ENCODE measurements at regions not wholly inside any gene's neighbourhood (a gene's known extent, or its start where the extent isn't known, plus 50 kb on each side); places are given as distances from the start of the nearest gene placed in this dataset.

DNA sequence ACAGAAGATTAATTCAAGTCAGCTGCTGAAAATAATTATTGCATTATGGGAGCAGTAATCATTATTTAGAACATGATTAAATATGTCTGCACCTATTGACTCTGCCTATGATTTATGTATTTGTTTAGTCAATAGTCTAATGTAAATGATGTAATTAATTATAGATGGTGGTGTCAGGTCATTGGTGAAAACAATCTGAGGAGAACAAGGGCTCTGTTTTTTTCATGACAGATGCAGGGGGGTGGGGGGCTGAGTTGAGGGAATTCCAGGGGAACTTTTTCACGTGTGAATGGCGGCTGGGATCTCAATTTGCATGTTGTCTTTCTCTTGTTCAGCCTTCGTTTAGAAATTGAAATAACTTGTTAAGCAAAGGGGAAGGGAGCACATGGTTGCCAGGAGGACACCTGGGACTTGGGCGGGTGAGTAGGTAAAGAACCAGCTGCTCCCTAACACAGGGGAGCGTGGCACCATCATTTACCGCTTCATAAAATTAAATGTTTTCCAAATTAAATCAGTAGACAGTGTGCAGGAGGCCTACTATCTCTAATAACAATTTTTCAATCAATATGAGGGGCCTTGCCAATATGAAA, 65.4 kb downstream of the NKX6-1 start:
- no peak overlapping the region for H2AFZ ChIP-seq (ENCODE audit: low read depth, low read length)
- H3K9me3 ChIP-seq (ENCODE audit: insufficient read depth, low read length) = no peaks in the 10 kb centered on the region
- H3K27me3 ChIP-seq (ENCODE audit: low read depth, low read length) = 0 out of 2 replicates have a peak, but pooled peaks cover 3% of the 10 kb centered on the region
- H4K20me1 ChIP-seq (ENCODE audit: insufficient read depth, low read length) = no peaks in the 10 kb centered on the region
- TF ChIP-seq, protein P1, sequence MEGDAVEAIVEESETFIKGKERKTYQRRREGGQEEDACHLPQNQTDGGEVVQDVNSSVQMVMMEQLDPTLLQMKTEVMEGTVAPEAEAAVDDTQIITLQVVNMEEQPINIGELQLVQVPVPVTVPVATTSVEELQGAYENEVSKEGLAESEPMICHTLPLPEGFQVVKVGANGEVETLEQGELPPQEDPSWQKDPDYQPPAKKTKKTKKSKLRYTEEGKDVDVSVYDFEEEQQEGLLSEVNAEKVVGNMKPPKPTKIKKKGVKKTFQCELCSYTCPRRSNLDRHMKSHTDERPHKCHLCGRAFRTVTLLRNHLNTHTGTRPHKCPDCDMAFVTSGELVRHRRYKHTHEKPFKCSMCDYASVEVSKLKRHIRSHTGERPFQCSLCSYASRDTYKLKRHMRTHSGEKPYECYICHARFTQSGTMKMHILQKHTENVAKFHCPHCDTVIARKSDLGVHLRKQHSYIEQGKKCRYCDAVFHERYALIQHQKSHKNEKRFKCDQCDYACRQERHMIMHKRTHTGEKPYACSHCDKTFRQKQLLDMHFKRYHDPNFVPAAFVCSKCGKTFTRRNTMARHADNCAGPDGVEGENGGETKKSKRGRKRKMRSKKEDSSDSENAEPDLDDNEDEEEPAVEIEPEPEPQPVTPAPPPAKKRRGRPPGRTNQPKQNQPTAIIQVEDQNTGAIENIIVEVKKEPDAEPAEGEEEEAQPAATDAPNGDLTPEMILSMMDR (IDR thresholded peaks at IDR 0.05; ENCODE audit: low read depth, low read length) = no peak
- no peak for TF ChIP-seq EZH2phosphoT487 (IDR thresholded peaks at IDR 0.05; ENCODE audit: low read depth)
- no peak overlapping the region for H3K4me2 ChIP-seq (ENCODE audit: low read length)
- no peak overlapping the region for H3K27ac ChIP-seq (ENCODE audit: low read length)
- H3K79me2 ChIP-seq (ENCODE audit: low read length) = no peaks in the 10 kb centered on the region
- H3K4me3 ChIP-seq (ENCODE audit: low read length) = no peak overlapping the region
- H3K36me3 ChIP-seq (replicated peaks; ENCODE audit: low read depth, low read length) = no peaks in the 10 kb centered on the region
- H3K4me1 ChIP-seq (ENCODE audit: low read length) = no peaks in the 10 kb centered on the region
- no peak overlapping the region for H3K9ac ChIP-seq (ENCODE audit: low read length)

DNA sequence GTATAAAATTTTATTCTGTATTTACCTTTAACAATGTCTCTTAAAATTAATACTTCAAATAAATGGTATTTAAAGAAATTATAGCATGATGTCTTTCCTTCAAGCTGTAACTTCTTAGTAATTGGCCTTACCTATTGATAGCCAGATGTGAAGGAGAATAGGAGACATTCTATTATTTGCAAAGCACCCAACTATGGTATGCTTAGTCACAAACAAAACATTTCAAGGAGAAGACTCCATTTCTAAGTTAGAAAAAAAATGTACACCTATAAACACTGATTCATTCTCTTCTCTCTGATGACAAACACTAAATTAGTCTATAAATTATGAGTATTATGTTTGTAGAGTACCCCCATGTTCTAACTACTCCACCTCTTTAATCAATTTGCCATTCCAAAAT, 66.4 kb downstream of the NKX6-1 start:
- no peaks in the 10 kb centered on the region for H3K4me1 ChIP-seq (ENCODE audit: low read length)
- no peaks in the 10 kb centered on the region for H4K20me1 ChIP-seq (ENCODE audit: insufficient read depth, low read length)
- no peaks in the 10 kb centered on the region for H3K79me2 ChIP-seq (ENCODE audit: low read length)
- no peak overlapping the region for H2AFZ ChIP-seq (ENCODE audit: low read depth, low read length)
- H3K27me3 ChIP-seq (ENCODE audit: low read depth, low read length) = 0 out of 2 replicates have a peak, but pooled peaks cover 3% of the 10 kb centered on the region
- no peak overlapping the region for H3K4me3 ChIP-seq (ENCODE audit: low read length)
- no peak for TF ChIP-seq EZH2phosphoT487 (IDR thresholded peaks at IDR 0.05; ENCODE audit: low read depth)
- TF ChIP-seq, protein P1 (IDR thresholded peaks at IDR 0.05; ENCODE audit: low read depth, low read length) = no peak
- H3K9ac ChIP-seq (ENCODE audit: low read length) = no peak overlapping the region
- no peak overlapping the region for H3K27ac ChIP-seq (ENCODE audit: low read length)
- no peaks in the 10 kb centered on the region for H3K9me3 ChIP-seq (ENCODE audit: insufficient read depth, low read length)
- no peaks in the 10 kb centered on the region for H3K36me3 ChIP-seq (replicated peaks; ENCODE audit: low read depth, low read length)
- no peak overlapping the region for H3K4me2 ChIP-seq (ENCODE audit: low read length)

DNA sequence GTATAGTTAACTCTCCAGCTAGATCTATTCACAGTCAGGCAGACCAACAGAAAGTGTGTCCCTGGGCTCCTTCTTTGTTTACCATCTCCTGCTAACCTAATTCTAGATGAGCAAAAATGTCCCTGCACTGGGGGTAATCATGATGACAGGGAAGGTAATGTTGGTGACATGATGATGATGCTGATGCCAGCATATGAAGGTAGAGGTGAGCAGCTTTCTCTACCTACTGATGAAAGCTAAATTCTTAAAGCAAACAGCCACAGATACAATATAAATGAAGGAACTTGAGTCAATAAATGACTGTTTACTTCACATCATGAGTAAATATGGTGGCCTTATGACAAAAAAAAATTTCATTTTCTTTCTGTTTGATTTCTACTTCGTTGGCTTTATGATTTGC, 78.5 kb downstream of the NKX6-1 start:
- Histone ChIP-seq H3K27ac (ENCODE audit: low read length) (no peak overlapping the region), H3K36me3 (replicated peaks; ENCODE audit: low read depth, low read length) (no peaks in the 10 kb centered on the region), H3K27me3 (ENCODE audit: low read depth, low read length) (0 out of 2 replicates have a peak, but pooled peaks cover 3% of the 10 kb centered on the region), H3K79me2 (ENCODE audit: low read length) (no peaks in the 10 kb centered on the region), H3K4me3 (ENCODE audit: low read length) (no peak overlapping the region), H3K4me2 (ENCODE audit: low read length) (no peak overlapping the region), H3K9ac (ENCODE audit: low read length) (no peak overlapping the region), H3K4me1 (ENCODE audit: low read length) (no peaks in the 10 kb centered on the region), H4K20me1 (ENCODE audit: insufficient read depth, low read length) (no peaks in the 10 kb centered on the region), H2AFZ (ENCODE audit: low read depth, low read length) (no peak overlapping the region), H3K9me3 (ENCODE audit: insufficient read depth, low read length) (no peaks in the 10 kb centered on the region)
- TF ChIP-seq EZH2phosphoT487 (IDR thresholded peaks at IDR 0.05; ENCODE audit: low read depth) = no peak
- TF ChIP-seq, protein P1 (IDR thresholded peaks at IDR 0.05; ENCODE audit: low read depth, low read length) = no peak

DNA sequence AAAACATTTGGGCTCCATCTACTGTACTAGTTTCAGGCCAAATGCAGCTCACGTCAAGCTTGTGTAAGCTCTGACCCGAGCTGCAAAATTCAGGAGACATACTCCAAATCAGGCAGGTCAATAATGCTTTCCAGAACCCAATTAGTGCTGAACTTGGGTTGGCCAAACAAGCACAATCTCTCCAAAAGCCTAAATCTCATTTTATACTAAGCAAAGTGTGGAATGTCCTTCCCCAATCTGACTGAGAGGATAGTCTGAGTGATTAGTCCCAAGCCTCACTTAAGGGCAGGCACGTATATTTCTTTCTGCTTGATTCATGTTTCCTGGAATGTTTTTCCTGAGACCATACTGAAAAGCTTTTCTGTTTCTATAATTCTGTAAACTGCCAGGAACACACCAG, 79.9 kb downstream of the NKX6-1 start:
- H3K4me3 ChIP-seq (ENCODE audit: low read length) = no peak overlapping the region
- H3K27me3 ChIP-seq (ENCODE audit: low read depth, low read length) = 0 out of 2 replicates have a peak, but pooled peaks cover 3% of the 10 kb centered on the region
- no peak overlapping the region for H3K27ac ChIP-seq (ENCODE audit: low read length)
- H3K36me3 ChIP-seq (replicated peaks; ENCODE audit: low read depth, low read length) = no peaks in the 10 kb centered on the region
- no peaks in the 10 kb centered on the region for H4K20me1 ChIP-seq (ENCODE audit: insufficient read depth, low read length)
- no peak overlapping the region for H2AFZ ChIP-seq (ENCODE audit: low read depth, low read length)
- H3K9ac ChIP-seq (ENCODE audit: low read length) = no peak overlapping the region
- H3K9me3 ChIP-seq (ENCODE audit: insufficient read depth, low read length) = no peaks in the 10 kb centered on the region
- no peak overlapping the region for H3K4me2 ChIP-seq (ENCODE audit: low read length)
- no peaks in the 10 kb centered on the region for H3K4me1 ChIP-seq (ENCODE audit: low read length)
- TF ChIP-seq EZH2phosphoT487 (IDR thresholded peaks at IDR 0.05; ENCODE audit: low read depth) = no peak
- TF ChIP-seq, protein P1 (IDR thresholded peaks at IDR 0.05; ENCODE audit: low read depth, low read length) = no peak
- no peaks in the 10 kb centered on the region for H3K79me2 ChIP-seq (ENCODE audit: low read length)

All from OCI-LY3 (cell line).